ENCODE measurements at regions not wholly inside any gene's neighbourhood (a gene's known extent, or its start where the extent isn't known, plus 50 kb on each side); places are given as distances from the start of the nearest gene placed in this dataset.

DNA sequence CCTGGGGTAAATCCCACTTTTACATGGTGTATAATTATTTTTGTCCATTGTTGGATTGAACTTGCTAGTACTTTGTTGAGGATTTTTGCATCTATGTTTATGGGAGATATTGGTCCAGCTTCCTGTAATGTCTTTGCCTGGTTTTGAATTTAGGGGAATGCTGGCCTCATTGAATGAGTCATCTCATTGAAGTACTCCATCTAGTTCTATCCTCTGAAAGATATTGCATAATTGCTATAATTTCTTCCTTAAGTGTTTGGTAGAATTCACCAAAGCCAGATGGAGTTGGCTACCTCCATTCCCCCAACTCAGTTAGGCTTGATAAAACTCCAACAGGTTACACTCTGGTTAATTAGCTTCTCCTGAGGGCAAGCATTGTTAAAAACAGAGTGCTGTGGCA lies 237.4 kb upstream of the TGFBR2 start:
- no peak overlapping the region; the same call in 2 of the 3 replicates for H2BK15ac ChIP-seq (ENCODE audit: low read depth, low read length)
- intact Hi-C loops (cut with micrococcal nuclease) (no loop called here), in situ Hi-C loops (cut with MboI; ENCODE audit: low sequenced_read_pairs) (no loop called here), dilution Hi-C loops (cut with HindIII; ENCODE audit: low sequenced_read_pairs, unreplicated experiment) (no loop called here)
- no peaks in the 10 kb centered on the region for H3K36me3 ChIP-seq (ENCODE audit: control insufficient read depth, insufficient read depth, low read length)
- no peak overlapping the region for H2AFZ ChIP-seq (replicated peaks; ENCODE audit: low read length, poor library complexity)
- no peaks in the 10 kb centered on the region for H4K20me1 ChIP-seq (ENCODE audit: insufficient read depth, low read length)
- H4K91ac ChIP-seq (ENCODE audit: insufficient read depth, low read depth, low read length) = no peak overlapping the region
- no peaks in the 10 kb centered on the region for H3K9me3 ChIP-seq (ENCODE audit: control insufficient read depth, insufficient read depth, low read length)
- no peak overlapping the region for H2AK9ac ChIP-seq (replicated peaks; ENCODE audit: low read depth, low read length, poor library complexity)
- no peak overlapping the region for H3K56ac ChIP-seq (ENCODE audit: extremely low read depth, insufficient read depth, low read length)
- H3K4me3 ChIP-seq (ENCODE audit: insufficient read depth, low read depth, low read length) = no peak overlapping the region
- no peaks in the 10 kb centered on the region; the same call in 1 of the 2 replicates for H3K9me1 ChIP-seq (ENCODE audit: insufficient read depth, low read length)
- H3K18ac ChIP-seq (ENCODE audit: low read depth, low read length) = no peak overlapping the region
- no peak overlapping the region for H2BK120ac ChIP-seq (ENCODE audit: low read depth, low read length)
- no peaks in the 10 kb centered on the region for H3K27me3 ChIP-seq (ENCODE audit: control insufficient read depth, insufficient read depth, low read length)
- no peak for TF ChIP-seq BHLHE40 (IDR thresholded peaks at IDR 0.05; ENCODE audit: low read depth, low read length)
- TF ChIP-seq MAZ (IDR thresholded peaks at IDR 0.05; ENCODE audit: borderline replicate concordance, low read depth, low read length) = no peak
- no peak for TF ChIP-seq SMC3 (IDR thresholded peaks at IDR 0.05; ENCODE audit: low read depth, low read length)
- TF ChIP-seq CHD1 (IDR thresholded peaks at IDR 0.05; ENCODE audit: low read depth, low read length) = no peak
- peak; percentile 77 for TF ChIP-seq CEBPB (IDR thresholded peaks at IDR 0.05; ENCODE audit: low read depth, low read length)
- no peak for TF ChIP-seq MAFK (IDR thresholded peaks at IDR 0.05; ENCODE audit: low read depth, low read length)
- TF ChIP-seq MXI1 (IDR thresholded peaks at IDR 0.05; ENCODE audit: borderline replicate concordance, low read depth, low read length) = no peak
- peak; percentile 36; the same call in 1 of the 2 replicates for TF ChIP-seq FOS (IDR thresholded peaks at IDR 0.05; ENCODE audit: low read depth, low read length)
- TF ChIP-seq RCOR1 (IDR thresholded peaks at IDR 0.05; ENCODE audit: insufficient replicate concordance, low read length) = no peak
- TF ChIP-seq, protein P1, sequence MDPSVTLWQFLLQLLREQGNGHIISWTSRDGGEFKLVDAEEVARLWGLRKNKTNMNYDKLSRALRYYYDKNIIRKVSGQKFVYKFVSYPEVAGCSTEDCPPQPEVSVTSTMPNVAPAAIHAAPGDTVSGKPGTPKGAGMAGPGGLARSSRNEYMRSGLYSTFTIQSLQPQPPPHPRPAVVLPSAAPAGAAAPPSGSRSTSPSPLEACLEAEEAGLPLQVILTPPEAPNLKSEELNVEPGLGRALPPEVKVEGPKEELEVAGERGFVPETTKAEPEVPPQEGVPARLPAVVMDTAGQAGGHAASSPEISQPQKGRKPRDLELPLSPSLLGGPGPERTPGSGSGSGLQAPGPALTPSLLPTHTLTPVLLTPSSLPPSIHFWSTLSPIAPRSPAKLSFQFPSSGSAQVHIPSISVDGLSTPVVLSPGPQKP (IDR thresholded peaks at IDR 0.05; ENCODE audit: borderline replicate concordance, low read depth, low read length) = no peak
- TF ChIP-seq POLR2A (IDR thresholded peaks at IDR 0.05; ENCODE audit: low read depth, low read length) = no peak
- no peak overlapping the region for H2BK5ac ChIP-seq (ENCODE audit: low read depth, low read length, poor library complexity, severe bottlenecking)
- no peak overlapping the region for H3K9ac ChIP-seq (ENCODE audit: low read depth, low read length)
- no peaks in the 10 kb centered on the region for H3K79me1 ChIP-seq (ENCODE audit: low read depth in 1 of 2, low read length in 2 of 2)
- no peak overlapping the region for H4K5ac ChIP-seq (ENCODE audit: low read depth, low read length)
- POLR2A ChIA-PET (ENCODE audit: unreplicated experiment) = no interaction called here
- H3K14ac ChIP-seq (replicated peaks; ENCODE audit: low read depth, low read length) = no peak overlapping the region
- ATAC-seq (ENCODE audit: low read depth) (peak; percentile 66), DNase-seq (peak; percentile 73)
- H3K4me2 ChIP-seq (ENCODE audit: low read depth, low read length) = no peak overlapping the region
- H3K4me1 ChIP-seq (ENCODE audit: control insufficient read depth, insufficient read depth, low read length) = peaks cover 2% of the 10 kb centered on the region
- H2BK20ac ChIP-seq (ENCODE audit: low read depth, low read length) = no peak overlapping the region
- no peak overlapping the region for H2AK5ac ChIP-seq (ENCODE audit: low read depth, low read length)
- CTCF ChIA-PET = no interaction called here
- H3K23ac ChIP-seq (ENCODE audit: low read depth, low read length) = no peak overlapping the region
- H3K27ac ChIP-seq (ENCODE audit: insufficient read depth, low read length) = no peak overlapping the region
- H4K8ac ChIP-seq (ENCODE audit: low read depth in 2 of 2, low read length in 2 of 2) = no peak overlapping the region
- no peak overlapping the region for H3K4ac ChIP-seq (ENCODE audit: low read depth, low read length)
- no TSS peak for BruUV-seq (replicated peaks)

All from IMR-90 (cell line).